Heart right ventricle (tissue), 16 donors: ENCODE measurements at regions not wholly inside any gene's neighbourhood (a gene's known extent, or its start where the extent isn't known, plus 50 kb on each side); places are given as distances from the start of the nearest gene placed in this dataset.

Experiments
- ATAC-seq, 8 donors: fragments of 200-7000 bp; cut with Tn5 transposase; one replicate each; pipeline ENCODE4 v1.9.1; 2020; ENCODE audit warnings: mild to moderate bottlenecking in 8 of 8, moderate library complexity in 8 of 8, moderate number of reproducible peaks in 1 of 8
- DNase-seq, 2 donors: peaks; one replicate each; pipeline ENCODE4 v3.0.0-alpha.2; 2020
- H3K27ac ChIP-seq, 10 donors: fragments of 200-600 bp; sonication (generic) in 2 of 10; one replicate each; pipeline versions ENCODE4 v1.5.0 to v1.8.0; 2020 to 2022; ENCODE audit warnings: mild to moderate bottlenecking in 3 of 10
- H3K27me3 ChIP-seq, 7 donors: fragments of 200-600 bp; one replicate each; pipeline ENCODE4 v1.8.0; 2021 to 2022; ENCODE audit warnings: mild to moderate bottlenecking in 2 of 7
- H3K36me3 ChIP-seq, 9 donors: fragments of 200-600 bp; sonication (generic) in 1 of 9; one replicate each; pipeline versions ENCODE4 v1.5.0 to v1.8.0; 2020 to 2022; ENCODE audit warnings: mild to moderate bottlenecking in 2 of 9
- H3K4me1 ChIP-seq, 9 donors: fragments of 200-600 bp; sonication (generic) in 1 of 9; one replicate each; pipeline versions ENCODE4 v1.5.0 to v1.8.0; 2020 to 2022; ENCODE audit warnings: mild to moderate bottlenecking in 4 of 9
- H3K4me3 ChIP-seq, 10 donors: fragments of 200-600 bp; sonication (generic) in 2 of 10; one replicate each; pipeline versions ENCODE4 v1.5.0 to v1.8.0; 2020 to 2022; ENCODE audit warnings: mild to moderate bottlenecking in 7 of 10, moderate library complexity in 2 of 10
- H3K9me3 ChIP-seq, 11 donors: fragments of 200-600 bp in 10 of 11; sonication (generic) in 2 of 11; one replicate each; pipeline versions ENCODE4 v1.5.0 to v1.8.0; 2013 to 2022; ENCODE audit warnings: mild to moderate bottlenecking in 2 of 11, control low read depth in 1 of 11, moderate library complexity in 1 of 11
- WGBS, 2 donors: extraction: QIAGEN DNeasy Blood & Tissue Kit; methylation state at CpG; one replicate each; pipeline ENCODE4 v1.1.7; 2013; ENCODE audit warnings: inconsistent platforms in 1 of 2; 5-methylcytosine and 5-hydroxymethylcytosine counted together
- intact Hi-C, 10 donors: fragments of 100-400 bp; cut with DNase I; formaldehyde crosslinking; loops; one replicate each; pipeline versions ENCODE4 v1.11.1 to v1.14.2; 2022
- TF ChIP-seq, protein P1 (sequence below), 9 donors: fragments of 200-600 bp; sonication (generic) in 2 of 9; IDR thresholded peaks; one replicate each; pipeline versions ENCODE4 v1.5.0 to v1.8.0; 2021 to 2022; ENCODE audit warnings: antibody characterized with exemption in 9 of 9, mild to moderate bottlenecking in 5 of 9, moderate library complexity in 1 of 9
- donor health status: Arrhythmogenic right ventricular cardiomyopathy.
- donor health status: ischemic (EF 13 %, LVEDD 7.1; RV severe dilation, severe dysfunction).
- donor health status: healthy with polysubstance abuse.
- donor health status: DM: no; HTN: yes; CAD: no.
- donor health status: DM: no; HTN: no; CAD: no.
- donor health status: ischemic (EF 25% LVEDD 6.9; RV normal size, moderate dysfunction).
- donor health status: ischemic (EF 25% LVEDD 5.7; RV mildly dilated, moderate dysfunction).
- donor health status: healthy.
- donor health status: DM: yes; HTN: yes; CAD: no.
- donor health status: Ischemic cardiomyopathy.
- donor health status: ischemic (EF 35%, LVEDD 5.7; RV mildly dilated, moderate dysfunction).
- donor health status: nonischemic (EF 11% LVEDD 7.7; RV severe dilation, severe dysfunction).
- donor health status: DM: yes; HTN: yes; CAD: no.
- donor health status: PGD.
- donor health status: ischemic (EF 29% LVEDD 5.4; RV normal size, mild dysfunction).
- donor health status: nonischemic (EF 23%, LVEDD 6.1; RV moderate dilation, normal function).

DNA sequence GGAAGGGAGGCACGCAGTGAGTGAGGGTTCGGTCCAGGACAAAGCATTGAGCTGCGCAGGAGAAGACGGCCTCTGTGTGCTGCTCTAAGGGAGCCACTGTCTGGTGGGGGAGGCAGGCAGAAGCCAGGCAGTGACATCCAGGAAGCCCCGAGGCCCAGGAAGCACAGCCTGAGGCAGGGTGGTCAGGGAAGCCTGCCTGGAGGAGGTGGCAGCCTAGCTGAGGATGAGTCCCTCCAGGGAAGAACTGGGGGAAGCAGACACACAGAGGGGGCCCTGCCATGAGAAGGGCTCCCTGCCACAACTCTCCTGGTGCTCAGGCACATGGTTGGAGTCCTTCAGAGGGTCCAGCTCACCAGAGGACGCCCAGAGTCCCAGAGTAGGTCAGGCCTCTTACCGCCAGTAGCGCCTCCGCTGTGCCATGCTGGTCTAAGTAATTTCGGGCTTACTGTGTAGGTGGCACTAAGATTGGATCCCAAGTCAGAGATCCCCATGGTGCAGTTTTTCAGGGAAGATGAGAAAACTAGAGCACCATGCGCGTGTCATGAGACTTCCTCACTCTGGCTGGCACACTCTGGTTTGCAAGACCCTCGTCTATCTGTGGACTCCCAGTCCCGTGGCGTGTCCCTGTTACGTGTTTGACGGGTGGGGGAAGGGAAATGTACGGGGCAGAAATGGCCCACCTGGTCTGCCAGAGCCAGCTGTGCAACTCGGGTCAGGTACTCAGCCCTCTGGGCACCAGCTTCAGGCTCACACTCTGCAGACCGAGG, 887.2 kb downstream of the BRD1 start:
- 76 to 80% methylated on average over 20 of the region's 20 CpGs for WGBS, 2 donors
- peaks cover 0 to 13% (median 0%) of the 10 kb centered on the region in 11 donors for H3K9me3 ChIP-seq

DNA sequence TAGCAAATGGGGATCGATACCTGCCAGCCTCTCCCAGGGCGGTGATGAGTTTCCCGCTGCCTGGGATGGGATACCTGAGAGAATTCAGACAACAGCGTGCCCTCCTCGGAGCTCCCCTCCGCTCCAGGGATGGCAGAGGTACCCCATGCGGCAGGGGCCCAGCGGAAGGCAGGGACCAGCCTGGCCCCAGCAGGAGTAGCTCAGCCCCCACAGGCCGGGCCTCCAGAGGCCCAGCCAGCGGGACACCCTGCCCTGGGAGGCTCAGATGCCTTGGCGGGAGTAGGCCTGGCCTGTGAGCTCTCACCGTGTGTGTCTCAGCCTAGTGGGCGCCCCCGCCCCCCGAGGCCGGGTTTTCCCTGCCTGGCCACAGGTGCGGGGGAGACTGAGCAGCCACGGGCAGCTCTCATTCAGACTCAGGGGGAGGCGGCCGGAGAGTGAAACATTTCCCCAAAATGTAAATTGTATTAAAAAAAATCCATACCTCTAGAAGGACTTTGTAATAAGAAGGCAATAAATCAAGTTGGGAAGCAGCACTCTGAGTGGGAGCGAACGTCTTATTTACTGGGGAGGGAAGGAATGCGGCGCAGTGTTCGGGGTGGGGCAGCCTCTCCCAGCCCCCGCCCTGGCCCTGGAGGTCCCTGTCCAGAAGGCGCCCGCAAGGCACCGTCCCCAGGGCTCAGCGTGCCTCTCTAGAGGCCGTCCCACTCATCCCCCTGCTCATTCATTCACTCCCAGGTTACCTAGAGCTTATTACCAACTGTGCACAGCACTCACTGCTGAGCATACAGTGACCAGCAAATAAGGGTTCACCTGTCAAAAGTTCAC, 888.0 kb downstream of the BRD1 start:
- DNase-seq = no peak
- no peaks in the 10 kb centered on the region for H3K4me1 ChIP-seq
- TF ChIP-seq, protein P1, sequence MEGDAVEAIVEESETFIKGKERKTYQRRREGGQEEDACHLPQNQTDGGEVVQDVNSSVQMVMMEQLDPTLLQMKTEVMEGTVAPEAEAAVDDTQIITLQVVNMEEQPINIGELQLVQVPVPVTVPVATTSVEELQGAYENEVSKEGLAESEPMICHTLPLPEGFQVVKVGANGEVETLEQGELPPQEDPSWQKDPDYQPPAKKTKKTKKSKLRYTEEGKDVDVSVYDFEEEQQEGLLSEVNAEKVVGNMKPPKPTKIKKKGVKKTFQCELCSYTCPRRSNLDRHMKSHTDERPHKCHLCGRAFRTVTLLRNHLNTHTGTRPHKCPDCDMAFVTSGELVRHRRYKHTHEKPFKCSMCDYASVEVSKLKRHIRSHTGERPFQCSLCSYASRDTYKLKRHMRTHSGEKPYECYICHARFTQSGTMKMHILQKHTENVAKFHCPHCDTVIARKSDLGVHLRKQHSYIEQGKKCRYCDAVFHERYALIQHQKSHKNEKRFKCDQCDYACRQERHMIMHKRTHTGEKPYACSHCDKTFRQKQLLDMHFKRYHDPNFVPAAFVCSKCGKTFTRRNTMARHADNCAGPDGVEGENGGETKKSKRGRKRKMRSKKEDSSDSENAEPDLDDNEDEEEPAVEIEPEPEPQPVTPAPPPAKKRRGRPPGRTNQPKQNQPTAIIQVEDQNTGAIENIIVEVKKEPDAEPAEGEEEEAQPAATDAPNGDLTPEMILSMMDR (IDR thresholded peaks at IDR 0.05) = no peak
- H3K4me3 ChIP-seq = no peak overlapping the region
- no peak overlapping the region for H3K27ac ChIP-seq
- H3K27me3 ChIP-seq = peaks cover 0 to 26% (median 5%) of the 10 kb centered on the region in 7 donors
- 71 to 75% methylated on average over 31 of the region's 31 CpGs for WGBS, 2 donors
- peaks cover 0 to 20% (median 1%) of the 10 kb centered on the region in 11 donors for H3K9me3 ChIP-seq
- intact Hi-C loops = loop anchor here in 1 of 10 donors (10.0 kb wide), 1 partner anchor 365 kb away; no protein-coding TSS in a partner anchor
- H3K36me3 ChIP-seq = no peaks in the 10 kb centered on the region
- no peak for ATAC-seq

More for the DNA sequence above, 887.2 kb downstream of the BRD1 start:
- H3K4me3 ChIP-seq = no peak overlapping the region
- no peaks in the 10 kb centered on the region for H3K36me3 ChIP-seq
- peaks cover 0 to 26% (median 5%) of the 10 kb centered on the region in 7 donors for H3K27me3 ChIP-seq
- no peaks in the 10 kb centered on the region for H3K4me1 ChIP-seq
- no peak for DNase-seq
- no peak for ATAC-seq
- intact Hi-C loops = loop anchor here in 1 of 10 donors (10.0 kb wide), 1 partner anchor 364 kb away; no protein-coding TSS in a partner anchor
- TF ChIP-seq, protein P1 (IDR thresholded peaks at IDR 0.05) = no peak
- no peak overlapping the region for H3K27ac ChIP-seq

DNA sequence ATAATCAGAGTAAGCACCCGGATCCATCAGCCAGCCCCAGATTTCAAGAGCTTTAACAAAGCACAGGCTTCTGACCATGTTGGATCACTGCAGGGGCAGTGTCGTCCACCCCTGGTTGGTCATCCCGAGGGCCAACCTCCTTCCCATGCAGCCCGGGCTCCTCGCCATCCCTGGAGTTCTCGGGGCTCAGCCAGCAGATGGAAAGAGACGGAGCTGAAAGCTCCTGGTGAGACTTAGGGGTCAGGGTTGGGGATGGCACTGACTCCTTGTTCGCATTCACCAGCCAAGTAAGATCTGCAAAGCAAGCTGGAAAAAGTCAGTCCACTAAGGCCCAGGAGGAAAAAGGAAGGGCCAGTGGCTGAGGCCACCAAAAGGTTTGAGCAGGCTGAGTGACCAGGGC, 888.9 kb downstream of the BRD1 start:
- H3K9me3 ChIP-seq = peaks cover 0 to 22% (median 6%) of the 10 kb centered on the region in 11 donors
- peaks cover 0 to 26% (median 5%) of the 10 kb centered on the region in 7 donors for H3K27me3 ChIP-seq
- H3K27ac ChIP-seq = no peak overlapping the region
- H3K4me1 ChIP-seq = no peaks in the 10 kb centered on the region
- WGBS, 2 donors = 76 to 78% methylated on average over 8 of the region's 8 CpGs
- DNase-seq (no peak), ATAC-seq (no peak)
- intact Hi-C loops = no loop called here
- TF ChIP-seq, protein P1 (IDR thresholded peaks at IDR 0.05) = no peak
- H3K4me3 ChIP-seq = no peak overlapping the region
- H3K36me3 ChIP-seq = no peaks in the 10 kb centered on the region

DNA sequence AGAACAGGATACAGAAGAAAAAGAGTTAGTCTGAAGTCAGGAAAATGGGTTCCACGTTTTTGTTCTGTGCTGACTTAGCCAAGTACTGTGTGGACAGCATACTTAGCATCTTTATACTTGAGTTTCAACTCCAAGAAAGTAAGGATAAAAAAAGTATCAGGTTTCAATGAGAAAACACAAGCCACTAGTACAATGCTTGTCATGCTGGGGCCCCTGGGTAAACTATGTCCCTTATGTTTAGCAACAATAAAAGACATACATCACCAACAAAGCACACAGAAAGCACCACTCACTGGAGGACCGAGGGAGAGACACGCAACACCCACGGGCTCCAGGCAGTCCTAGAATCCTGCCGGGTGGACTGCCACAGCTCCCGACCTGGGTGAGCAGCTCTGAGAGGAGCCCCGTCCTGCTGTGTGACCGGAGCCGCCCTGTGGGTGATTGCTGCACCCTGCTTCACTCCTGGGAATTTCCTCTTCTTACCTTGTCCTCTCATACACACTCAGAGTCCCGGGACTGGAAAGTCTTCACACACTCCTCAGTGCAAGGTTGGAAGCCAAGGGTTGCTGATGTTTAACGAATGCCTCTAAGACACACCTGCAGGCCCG, 890.5 kb downstream of the BRD1 start:
- Histone ChIP-seq H3K36me3 (no peaks in the 10 kb centered on the region), H3K27me3 (peaks cover 0 to 34% (median 5%) of the 10 kb centered on the region in 7 donors), H3K9me3 (peaks cover 0 to 30% (median 6%) of the 10 kb centered on the region in 11 donors), H3K4me3 (no peak overlapping the region), H3K27ac (no peak overlapping the region), H3K4me1 (no peaks in the 10 kb centered on the region)
- DNase-seq = no peak
- TF ChIP-seq, protein P1 (IDR thresholded peaks at IDR 0.05) = no peak
- no peak for ATAC-seq
- intact Hi-C loops = no loop called here
- WGBS, 2 donors = 74 to 77% methylated on average over 12 of the region's 12 CpGs
